ENCODE measurements at regions not wholly inside any gene's neighbourhood (a gene's known extent, or its start where the extent isn't known, plus 50 kb on each side); places are given as distances from the start of the nearest gene placed in this dataset.
A peak's percentile ranks its signal among the peaks of the same experiment; 100 is the strongest.

DNA sequence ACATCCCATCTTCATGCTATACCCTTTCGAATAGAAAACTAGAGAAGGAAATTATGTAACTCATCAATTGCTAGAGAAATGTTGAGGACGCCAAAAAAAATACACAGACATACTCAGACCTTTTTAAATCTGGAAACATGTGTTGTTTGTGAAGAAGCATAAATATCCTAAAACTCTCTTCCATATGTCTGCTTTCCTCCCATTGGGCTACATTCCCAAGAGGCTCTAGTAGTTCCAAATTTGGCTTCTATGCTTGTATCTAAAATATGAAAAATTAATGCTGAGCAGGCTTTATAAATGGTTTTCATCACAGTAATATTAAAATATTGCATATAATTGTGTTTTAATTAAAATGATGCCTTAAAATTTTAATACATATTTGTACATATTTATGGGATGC, 297.9 kb upstream of the PSMD7 start:
- ChIA-PET RAD21 (ENCODE audit: unreplicated experiment) (no interaction called here), CTCF (no interaction called here), SMC1A (ENCODE audit: uncharacterized antibody, unreplicated experiment) (no interaction called here), POLR2A (no interaction called here)
- Histone ChIP-seq H3K4me3 (no peak overlapping the region), H3K9ac (ENCODE audit: control insufficient read depth, insufficient read depth, low read length) (no peak overlapping the region), H2AFZ (ENCODE audit: control insufficient read depth, low read depth, low read length) (no peak overlapping the region), H3K79me2 (ENCODE audit: control insufficient read depth, insufficient read depth, low read length) (no peaks in the 10 kb centered on the region), H3K9me3 (replicated peaks; ENCODE audit: control insufficient read depth, insufficient read depth, low read length) (no peaks in the 10 kb centered on the region; the same call in 2 of the 3 replicates), H3K27ac (ENCODE audit: control insufficient read depth, insufficient read depth) (no peak overlapping the region), H3K4me2 (ENCODE audit: control insufficient read depth, insufficient read depth) (no peak overlapping the region), H3K36me3 (ENCODE audit: control insufficient read depth in 2 of 2, insufficient read depth in 2 of 2, low read length in 1 of 2) (no peaks in the 10 kb centered on the region), H4K20me1 (ENCODE audit: control insufficient read depth, insufficient read depth) (no peaks in the 10 kb centered on the region), H3K27me3 (replicated peaks in 1 of 2; ENCODE audit: control insufficient read depth in 2 of 2, insufficient read depth in 2 of 2, low read length in 1 of 2) (no peaks in the 10 kb centered on the region; a peak in 1 of 4 replicates), H3K4me1 (ENCODE audit: control insufficient read depth, insufficient read depth, low read length) (no peaks in the 10 kb centered on the region)
- FAIRE-seq (peak; percentile 44), ATAC-seq (no peak), DNase-seq (ENCODE audit: low read depth, low spot score) (no peak)
- no peak for TF ChIP-seq MYB (IDR thresholded peaks at IDR 0.05; ENCODE audit: borderline replicate concordance, low read depth, low read length)
- TF ChIP-seq NR2C1 (IDR thresholded peaks at IDR 0.05), result no peak
- no peak for TF ChIP-seq NFYA (IDR thresholded peaks at IDR 0.05; ENCODE audit: borderline replicate concordance, low read depth, low read length)
- no TSS peak for BruUV-seq (replicated peaks)
- WGBS (ENCODE audit: insufficient coverage, insufficient replicate concordance, low lambda C conversion rate, missing lambda C conversion rate), result 0% methylated on average over 2 of the region's 2 CpGs
- in situ Hi-C loops (cut with MboI), result no loop called here
- intact Hi-C loops (cut with micrococcal nuclease; ENCODE audit: unreplicated experiment), result no loop called here

GRCh38 chr16:73997971-73998370, 298.6 kb upstream of the PSMD7 start:
- Histone ChIP-seq H3K4me2 (ENCODE audit: control insufficient read depth, insufficient read depth) (no peak overlapping the region), H3K27me3 (replicated peaks in 1 of 2; ENCODE audit: control insufficient read depth in 2 of 2, insufficient read depth in 2 of 2, low read length in 1 of 2) (no peaks in the 10 kb centered on the region; a peak in 1 of 4 replicates), H4K20me1 (ENCODE audit: control insufficient read depth, insufficient read depth) (no peaks in the 10 kb centered on the region), H3K79me2 (ENCODE audit: control insufficient read depth, insufficient read depth, low read length) (no peaks in the 10 kb centered on the region), H3K9me3 (replicated peaks; ENCODE audit: control insufficient read depth, insufficient read depth, low read length) (no peaks in the 10 kb centered on the region), H2AFZ (ENCODE audit: control insufficient read depth, low read depth, low read length) (no peak overlapping the region), H3K4me3 (no peak overlapping the region), H3K4me1 (ENCODE audit: control insufficient read depth, insufficient read depth, low read length) (no peaks in the 10 kb centered on the region), H3K27ac (ENCODE audit: control insufficient read depth, insufficient read depth) (no peak overlapping the region), H3K9ac (ENCODE audit: control insufficient read depth, insufficient read depth, low read length) (no peak overlapping the region), H3K36me3 (ENCODE audit: control insufficient read depth in 2 of 2, insufficient read depth in 2 of 2, low read length in 1 of 2) (no peaks in the 10 kb centered on the region)
- FAIRE-seq, result no peak
- intact Hi-C loops (cut with micrococcal nuclease; ENCODE audit: unreplicated experiment), result no loop called here
- RAD21 ChIA-PET (ENCODE audit: unreplicated experiment), result no interaction called here
- SMC1A ChIA-PET (ENCODE audit: uncharacterized antibody, unreplicated experiment), result no interaction called here
- no TSS peak for BruUV-seq (replicated peaks)
- WGBS (ENCODE audit: insufficient coverage, insufficient replicate concordance, low lambda C conversion rate, missing lambda C conversion rate), result 24% methylated on average over 4 of the region's 4 CpGs
- DNase-seq (ENCODE audit: low read depth, low spot score), result no peak
- no peak for ATAC-seq
- in situ Hi-C loops (cut with MboI), result no loop called here
- TF ChIP-seq BCL11A (IDR thresholded peaks at IDR 0.05; ENCODE audit: low read depth, low read length), result no peak
- no peak for TF ChIP-seq RFX5 (IDR thresholded peaks at IDR 0.05; ENCODE audit: low read depth, low read length)
- no peak for TF ChIP-seq CEBPB (IDR thresholded peaks at IDR 0.05; ENCODE audit: borderline replicate concordance in 1 of 2, low read depth in 2 of 2, low read length in 2 of 2)
- no peak for TF ChIP-seq NFYA (IDR thresholded peaks at IDR 0.05; ENCODE audit: borderline replicate concordance, low read depth, low read length)
- TF ChIP-seq GATAD2B (conservative IDR thresholded peaks at IDR 0.05; ENCODE audit: low read depth), result no peak
- TF ChIP-seq ZSCAN29 (IDR thresholded peaks at IDR 0.05), result no peak
- TF ChIP-seq TCF7 (IDR thresholded peaks at IDR 0.05; ENCODE audit: borderline replicate concordance), result no peak
- no peak for TF ChIP-seq SRF (IDR thresholded peaks at IDR 0.05; ENCODE audit: low read depth in 2 of 2, low read length in 2 of 2)
- no peak for TF ChIP-seq RAD51 (IDR thresholded peaks at IDR 0.05)
- TF ChIP-seq WRNIP1 (IDR thresholded peaks at IDR 0.05; ENCODE audit: borderline replicate concordance, low read depth, low read length), result no peak
- TF ChIP-seq CHD1 (IDR thresholded peaks at IDR 0.05; ENCODE audit: low read depth, low read length), result no peak
- no peak for TF ChIP-seq PAX5 (IDR thresholded peaks at IDR 0.05; ENCODE audit: borderline replicate concordance, low read depth, low read length)
- TF ChIP-seq, protein P1, sequence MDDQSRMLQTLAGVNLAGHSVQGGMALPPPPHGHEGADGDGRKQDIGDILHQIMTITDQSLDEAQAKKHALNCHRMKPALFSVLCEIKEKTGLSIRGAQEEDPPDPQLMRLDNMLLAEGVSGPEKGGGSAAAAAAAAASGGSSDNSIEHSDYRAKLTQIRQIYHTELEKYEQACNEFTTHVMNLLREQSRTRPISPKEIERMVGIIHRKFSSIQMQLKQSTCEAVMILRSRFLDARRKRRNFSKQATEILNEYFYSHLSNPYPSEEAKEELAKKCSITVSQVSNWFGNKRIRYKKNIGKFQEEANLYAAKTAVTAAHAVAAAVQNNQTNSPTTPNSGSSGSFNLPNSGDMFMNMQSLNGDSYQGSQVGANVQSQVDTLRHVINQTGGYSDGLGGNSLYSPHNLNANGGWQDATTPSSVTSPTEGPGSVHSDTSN (IDR thresholded peaks at IDR 0.05; ENCODE audit: insufficient replicate concordance, low read depth, low read length), result no peak
- no peak for TF ChIP-seq ATF2 (IDR thresholded peaks at IDR 0.05; ENCODE audit: low read length)
- no peak for TF ChIP-seq CBFB (IDR thresholded peaks at IDR 0.05; ENCODE audit: low read depth)
- CTCF ChIA-PET, result no interaction called here
- POLR2A ChIA-PET, result no interaction called here
